ENCODE measurements at regions not wholly inside any gene's neighbourhood (a gene's known extent, or its start where the extent isn't known, plus 50 kb on each side); places are given as distances from the start of the nearest gene placed in this dataset.

DNA sequence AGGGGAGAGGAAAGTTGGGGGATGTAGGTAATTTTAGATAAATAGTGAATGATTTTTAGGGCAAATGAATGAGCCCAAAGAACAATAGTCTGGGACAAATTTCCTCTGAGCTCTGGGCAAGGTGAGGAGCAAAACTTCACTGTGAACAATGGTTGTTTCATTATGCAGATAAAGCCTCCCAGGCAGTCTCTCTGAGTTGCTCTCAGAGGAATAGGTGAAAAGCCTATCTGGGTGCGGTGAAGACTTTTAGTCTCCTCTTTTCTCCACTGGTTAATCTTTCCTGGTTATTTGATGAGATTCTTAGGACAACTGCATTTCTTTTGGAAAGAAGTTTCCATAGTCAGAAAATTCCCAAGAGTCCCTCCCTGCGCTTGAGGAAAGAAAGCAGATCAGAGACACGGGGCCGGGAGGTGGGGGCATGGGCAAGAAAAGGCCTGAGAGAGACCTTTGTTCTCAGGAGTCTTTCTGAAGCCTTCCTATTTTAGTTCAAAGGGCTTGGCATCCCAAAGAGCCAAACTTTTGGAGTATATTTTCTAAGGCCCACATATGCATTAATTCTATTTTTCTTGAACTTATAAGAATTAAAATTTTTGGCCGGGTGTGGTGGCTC, 353.6 kb upstream of the SLCO3A1 start:
- TF ChIP-seq POLR2A (IDR thresholded peaks at IDR 0.05; ENCODE audit: low read length): no peak
- no peak for TF ChIP-seq GATA1 (IDR thresholded peaks at IDR 0.05; ENCODE audit: low read depth, low read length)
